Nephron (organoid): ENCODE measurements at regions not wholly inside any gene's neighbourhood (a gene's known extent, or its start where the extent isn't known, plus 50 kb on each side); places are given as distances from the start of the nearest gene placed in this dataset.

Source experiments
- H3K27ac Mint-ChIP-seq, 3 experiments: 2 replicates each; pipeline ENCODE4 v1.8.0; 2020; ENCODE audit warnings: mixed read lengths in 3 of 3, mild to moderate bottlenecking in 2 of 3, moderate library complexity in 1 of 3
- H3K27me3 Mint-ChIP-seq: 2 replicates; pipeline ENCODE4 v1.8.0; 2021; ENCODE audit warnings: low read depth, mild to moderate bottlenecking, moderate library complexity, mixed read lengths
- H3K36me3 Mint-ChIP-seq: 2 replicates; pipeline ENCODE4 v1.8.0; 2020; ENCODE audit warnings: low read depth, mixed read lengths
- H3K4me1 Mint-ChIP-seq: 2 replicates; pipeline ENCODE4 v1.8.0; 2020; ENCODE audit warnings: mixed read lengths
- H3K4me3 Mint-ChIP-seq, 3 experiments: 2 replicates each; pipeline ENCODE4 v1.8.0; 2020; ENCODE audit warnings: mild to moderate bottlenecking in 3 of 3, mixed read lengths in 3 of 3, moderate library complexity in 2 of 3
- H3K9me3 Mint-ChIP-seq: 2 replicates; pipeline ENCODE4 v1.8.0; 2020; ENCODE audit warnings: mixed read lengths
- TF ChIP-seq, protein P1 (sequence below), 3 experiments: fragments of 200-600 bp; sonication (generic); IDR thresholded peaks; one replicate each; pipeline ENCODE4 v1.5.0; 2021; ENCODE audit warnings: antibody characterized with exemption in 3 of 3; ENCODE audit not compliant: unreplicated experiment in 3 of 3

DNA sequence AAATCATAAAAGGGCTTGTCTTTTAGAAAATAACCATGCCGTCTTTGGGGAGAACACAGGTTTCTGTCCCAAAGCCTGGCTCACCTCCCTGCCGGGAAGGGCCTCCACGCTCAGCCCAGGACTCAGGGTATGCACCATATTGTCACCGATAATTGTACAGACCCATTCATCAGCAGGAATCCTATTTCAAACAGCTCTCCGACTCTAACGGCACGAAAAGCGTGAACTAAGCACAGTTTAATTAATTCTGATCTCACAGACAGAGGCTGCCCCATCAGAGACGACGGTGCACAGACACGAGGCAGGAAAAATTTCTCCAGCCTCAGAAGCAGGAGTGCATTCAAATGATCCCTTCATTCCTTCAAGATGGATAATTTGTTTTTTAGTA lies 276.2 kb downstream of the MYCN start:
- no peaks in the 10 kb centered on the region for H3K9me3 Mint-ChIP-seq

DNA sequence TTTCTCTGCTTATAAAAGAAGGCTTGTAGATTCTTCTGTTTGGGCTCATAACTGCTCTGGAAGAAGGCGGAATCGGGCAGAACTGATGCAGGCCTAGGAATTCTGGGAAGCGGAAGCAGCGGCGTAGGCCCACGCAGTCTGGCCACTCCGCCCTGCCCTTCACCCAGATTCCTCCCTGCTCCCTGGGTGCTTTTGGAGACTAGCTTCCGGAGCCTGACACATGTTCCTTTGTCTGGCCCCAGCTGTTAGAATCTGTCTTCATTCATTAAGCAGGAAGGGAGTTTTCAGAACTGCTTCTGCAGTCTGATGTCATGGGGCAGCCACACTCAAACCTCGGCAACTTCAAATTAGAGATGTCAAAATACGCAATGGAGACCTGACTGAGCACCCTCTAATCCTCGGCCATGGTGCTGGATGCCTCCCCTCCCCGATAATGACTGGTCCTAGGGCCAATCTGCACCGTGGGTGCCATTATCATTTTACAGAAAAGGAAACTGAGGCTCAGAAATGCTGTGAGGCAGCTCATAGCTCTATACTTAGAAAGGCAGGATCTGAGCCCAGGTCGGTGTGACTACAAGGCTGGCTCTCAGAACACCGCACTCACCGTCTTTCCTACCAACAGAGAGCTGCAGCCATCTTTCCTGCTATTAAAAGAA lies 275.7 kb downstream of the MYCN start:
- peaks cover 3% of the 10 kb centered on the region for H3K9me3 Mint-ChIP-seq
- H3K27me3 Mint-ChIP-seq: no peaks in the 10 kb centered on the region
- H3K4me3 Mint-ChIP-seq: no peak overlapping the region
- TF ChIP-seq, protein P1, sequence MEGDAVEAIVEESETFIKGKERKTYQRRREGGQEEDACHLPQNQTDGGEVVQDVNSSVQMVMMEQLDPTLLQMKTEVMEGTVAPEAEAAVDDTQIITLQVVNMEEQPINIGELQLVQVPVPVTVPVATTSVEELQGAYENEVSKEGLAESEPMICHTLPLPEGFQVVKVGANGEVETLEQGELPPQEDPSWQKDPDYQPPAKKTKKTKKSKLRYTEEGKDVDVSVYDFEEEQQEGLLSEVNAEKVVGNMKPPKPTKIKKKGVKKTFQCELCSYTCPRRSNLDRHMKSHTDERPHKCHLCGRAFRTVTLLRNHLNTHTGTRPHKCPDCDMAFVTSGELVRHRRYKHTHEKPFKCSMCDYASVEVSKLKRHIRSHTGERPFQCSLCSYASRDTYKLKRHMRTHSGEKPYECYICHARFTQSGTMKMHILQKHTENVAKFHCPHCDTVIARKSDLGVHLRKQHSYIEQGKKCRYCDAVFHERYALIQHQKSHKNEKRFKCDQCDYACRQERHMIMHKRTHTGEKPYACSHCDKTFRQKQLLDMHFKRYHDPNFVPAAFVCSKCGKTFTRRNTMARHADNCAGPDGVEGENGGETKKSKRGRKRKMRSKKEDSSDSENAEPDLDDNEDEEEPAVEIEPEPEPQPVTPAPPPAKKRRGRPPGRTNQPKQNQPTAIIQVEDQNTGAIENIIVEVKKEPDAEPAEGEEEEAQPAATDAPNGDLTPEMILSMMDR (IDR thresholded peaks at IDR 0.05; ENCODE audit: unreplicated experiment in 3 of 3): no peak
- H3K36me3 Mint-ChIP-seq: peaks cover under 1% of the 10 kb centered on the region
- H3K4me1 Mint-ChIP-seq: peaks cover 19% of the 10 kb centered on the region
- peak overlapping the region; percentile 35 to 89 (median 70) for H3K27ac Mint-ChIP-seq

More for the DNA sequence above, 276.2 kb downstream of the MYCN start:
- Mint-ChIP-seq H3K4me1 (peaks cover 19% of the 10 kb centered on the region), H3K4me3 (no peak overlapping the region), H3K27me3 (peaks cover 2% of the 10 kb centered on the region), H3K36me3 (no peaks in the 10 kb centered on the region), H3K27ac (peak overlapping the region; percentile 3 to 89 (median 70))
- TF ChIP-seq, protein P1 (IDR thresholded peaks at IDR 0.05; ENCODE audit: unreplicated experiment in 3 of 3): no peak

DNA sequence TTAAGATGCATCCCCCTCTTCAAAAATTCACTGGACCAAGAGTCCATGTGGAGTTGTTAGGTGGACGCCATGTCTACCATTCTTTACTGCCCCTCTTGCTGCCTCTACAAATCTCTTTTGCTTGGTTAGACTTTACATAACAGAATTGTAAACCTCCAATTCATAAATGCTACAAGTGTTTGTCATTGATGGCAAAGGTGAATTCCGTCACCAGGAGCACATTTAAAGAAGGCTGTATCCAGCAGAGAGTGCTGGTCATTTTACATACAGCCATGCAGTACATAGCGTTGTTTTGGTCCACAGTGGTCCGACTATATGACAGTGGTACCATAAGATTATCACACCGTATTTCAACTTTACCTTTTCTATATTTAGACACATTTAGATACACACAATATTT lies 274.5 kb downstream of the MYCN start:
- Mint-ChIP-seq H3K9me3 (peaks cover 6% of the 10 kb centered on the region), H3K27me3 (no peaks in the 10 kb centered on the region), H3K36me3 (peaks cover 5% of the 10 kb centered on the region), H3K4me1 (peaks cover 19% of the 10 kb centered on the region), H3K4me3 (no peak overlapping the region), H3K27ac (no peak overlapping the region)
- TF ChIP-seq, protein P1 (IDR thresholded peaks at IDR 0.05; ENCODE audit: unreplicated experiment in 3 of 3): no peak

DNA sequence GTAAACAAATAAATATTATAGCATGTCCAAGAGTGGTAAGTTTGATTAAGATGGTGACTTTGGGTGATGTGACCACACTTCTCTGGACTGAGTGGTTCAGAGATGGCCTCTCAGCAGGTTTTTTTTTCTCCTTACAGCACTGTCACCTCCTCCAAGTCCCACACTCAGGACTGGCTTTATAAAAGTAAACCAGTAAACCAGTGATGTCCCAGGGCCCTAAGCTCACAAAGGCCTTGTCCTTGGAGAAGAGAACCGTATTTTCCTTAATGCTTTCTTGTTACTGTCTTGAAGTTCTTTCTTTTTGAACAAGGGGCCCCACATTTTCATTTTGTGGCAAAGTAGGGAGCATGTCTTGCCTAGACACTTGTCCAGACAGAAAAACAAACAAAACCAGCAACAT lies 274.0 kb downstream of the MYCN start:
- TF ChIP-seq, protein P1 (IDR thresholded peaks at IDR 0.05; ENCODE audit: unreplicated experiment in 3 of 3): no peak
- Mint-ChIP-seq H3K9me3 (peaks cover 6% of the 10 kb centered on the region), H3K36me3 (peaks cover 5% of the 10 kb centered on the region), H3K27me3 (no peaks in the 10 kb centered on the region), H3K4me1 (peaks cover 19% of the 10 kb centered on the region), H3K27ac (no peak overlapping the region), H3K4me3 (no peak overlapping the region)

DNA sequence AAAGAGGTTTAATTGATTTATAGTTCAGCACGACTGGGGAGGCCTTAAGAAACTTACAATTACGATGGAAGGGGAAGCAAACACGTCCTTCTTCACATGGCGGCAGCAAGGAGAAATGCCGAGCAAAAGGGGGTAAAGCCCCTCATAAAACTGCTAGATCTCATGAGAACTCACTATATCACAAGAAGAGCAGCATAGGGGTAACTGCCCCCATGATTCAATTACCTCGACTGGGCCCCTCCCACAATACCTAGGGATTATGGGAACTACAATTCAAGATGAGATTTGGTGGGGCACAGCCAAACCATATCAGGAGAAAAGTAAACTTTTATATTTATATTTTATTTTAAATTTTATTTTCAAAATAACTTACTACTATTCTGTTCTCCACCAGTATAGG lies 272.0 kb downstream of the MYCN start:
- H3K4me1 Mint-ChIP-seq: peaks cover 21% of the 10 kb centered on the region
- TF ChIP-seq, protein P1 (IDR thresholded peaks at IDR 0.05; ENCODE audit: unreplicated experiment in 3 of 3): no peak
- H3K4me3 Mint-ChIP-seq: no peak overlapping the region
- H3K36me3 Mint-ChIP-seq: peaks cover 5% of the 10 kb centered on the region
- no peak overlapping the region for H3K27ac Mint-ChIP-seq
- peaks cover 4% of the 10 kb centered on the region for H3K27me3 Mint-ChIP-seq
- peaks cover 6% of the 10 kb centered on the region for H3K9me3 Mint-ChIP-seq

DNA sequence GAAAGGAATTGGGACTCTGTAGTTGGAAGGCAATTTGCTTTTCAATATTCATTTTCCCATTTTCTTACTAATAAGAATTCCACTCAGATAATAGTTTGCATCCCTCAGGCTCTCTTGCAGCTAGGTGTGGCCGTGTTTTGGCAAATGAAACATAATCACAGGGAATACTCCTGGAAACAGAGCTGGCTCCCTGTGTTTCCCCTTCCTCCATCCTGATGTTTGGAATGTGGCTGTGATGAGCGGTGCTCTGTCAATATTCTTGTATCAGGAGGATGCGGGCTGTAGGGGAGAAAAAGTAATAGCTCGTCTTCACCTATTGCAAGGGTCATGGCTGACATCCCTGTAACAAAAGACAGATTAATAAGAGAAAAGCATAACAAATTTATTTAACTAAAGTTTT lies 271.0 kb downstream of the MYCN start:
- peaks cover 9% of the 10 kb centered on the region for H3K9me3 Mint-ChIP-seq
- peaks cover 19% of the 10 kb centered on the region for H3K4me1 Mint-ChIP-seq
- H3K4me3 Mint-ChIP-seq: no peak overlapping the region
- H3K36me3 Mint-ChIP-seq: peaks cover 5% of the 10 kb centered on the region
- TF ChIP-seq, protein P1 (IDR thresholded peaks at IDR 0.05; ENCODE audit: unreplicated experiment in 3 of 3): no peak
- H3K27me3 Mint-ChIP-seq: peaks cover 4% of the 10 kb centered on the region
- no peak overlapping the region for H3K27ac Mint-ChIP-seq
